ENCODE measurements at regions not wholly inside any gene's neighbourhood (a gene's known extent, or its start where the extent isn't known, plus 50 kb on each side); places are given as distances from the start of the nearest gene placed in this dataset.
A peak's percentile ranks its signal among the peaks of the same experiment; 100 is the strongest.
"Not testable (repeated sequence)": the region's sequence is repeated elsewhere in the genome, so short reads cannot be mapped to it uniquely, and the experiment has no call there.

- not testable (repeated sequence) for DNase-seq; H3K27ac ChIP-seq (ENCODE audit: insufficient read depth, low read length, poor library complexity, severe bottlenecking); H3K9me3 Mint-ChIP-seq; H3K27me3 Mint-ChIP-seq; H3K36me3 Mint-ChIP-seq; H3K27me3 ChIP-seq (ENCODE audit: control insufficient read depth, insufficient read depth, low read length); H3K4me3 Mint-ChIP-seq; H3K36me3 ChIP-seq (ENCODE audit: control insufficient read depth, insufficient read depth, low read length); H3K9me3 ChIP-seq (ENCODE audit: control insufficient read depth in 2 of 2, low read length in 2 of 2); H3K4me1 Mint-ChIP-seq; H3K27ac Mint-ChIP-seq; H3K4me1 ChIP-seq (ENCODE audit: control insufficient read depth, insufficient read depth, low read length, poor library complexity, severe bottlenecking); H3K4me3 ChIP-seq (ENCODE audit: low read depth, low read length); ATAC-seq (ENCODE audit: low read depth in 2 of 2)
These were observed 1109.2 kb upstream of the TMEM132C start for GRCh38 chr12:127157501-127158366.

GRCh38 chr12:127158385-127159061 lies 1108.4 kb upstream of the TMEM132C start:
- H3K27me3 ChIP-seq (ENCODE audit: control insufficient read depth, insufficient read depth, low read length), result no peaks in the 10 kb centered on the region
- H3K27ac ChIP-seq (ENCODE audit: insufficient read depth, low read length, poor library complexity, severe bottlenecking), result no peak overlapping the region
- H3K36me3 ChIP-seq (ENCODE audit: control insufficient read depth, insufficient read depth, low read length), result no peaks in the 10 kb centered on the region
- no peak for ATAC-seq (ENCODE audit: low read depth in 2 of 2)
- no peaks in the 10 kb centered on the region for H3K27me3 Mint-ChIP-seq
- H3K9me3 Mint-ChIP-seq, result peaks cover 0 to 3% (median 0%) of the 10 kb centered on the region in 7 donors
- peaks cover 5 to 13% (median 8%) of the 10 kb centered on the region in 4 donors for H3K4me1 Mint-ChIP-seq
- no peaks in the 10 kb centered on the region for H3K9me3 ChIP-seq (ENCODE audit: control insufficient read depth in 2 of 2, low read length in 2 of 2)
- no peak overlapping the region for H3K27ac Mint-ChIP-seq
- H3K4me3 Mint-ChIP-seq, result no peak overlapping the region
- no peaks in the 10 kb centered on the region for H3K36me3 Mint-ChIP-seq
- DNase-seq, result no peak
- no peak overlapping the region for H3K4me3 ChIP-seq (ENCODE audit: low read depth, low read length)
- H3K4me1 ChIP-seq (ENCODE audit: control insufficient read depth, insufficient read depth, low read length, poor library complexity, severe bottlenecking), result peaks cover 4% of the 10 kb centered on the region

- no peaks in the 10 kb centered on the region for H3K36me3 Mint-ChIP-seq
- H3K27ac Mint-ChIP-seq, result no peak overlapping the region
- DNase-seq, result no peak
- ATAC-seq (ENCODE audit: low read depth in 2 of 2), result no peak
- Histone ChIP-seq H3K27me3 (ENCODE audit: control insufficient read depth, insufficient read depth, low read length) (no peaks in the 10 kb centered on the region), H3K27ac (ENCODE audit: insufficient read depth, low read length, poor library complexity, severe bottlenecking) (no peak overlapping the region), H3K36me3 (ENCODE audit: control insufficient read depth, insufficient read depth, low read length) (no peaks in the 10 kb centered on the region), H3K4me1 (ENCODE audit: control insufficient read depth, insufficient read depth, low read length, poor library complexity, severe bottlenecking) (peaks cover 4% of the 10 kb centered on the region), H3K9me3 (ENCODE audit: control insufficient read depth in 2 of 2, low read length in 2 of 2) (no peaks in the 10 kb centered on the region), H3K4me3 (ENCODE audit: low read depth, low read length) (no peak overlapping the region)
- H3K9me3 Mint-ChIP-seq, result peaks cover 0 to 3% (median 0%) of the 10 kb centered on the region in 7 donors
- peaks cover 6 to 26% (median 11%) of the 10 kb centered on the region in 4 donors for H3K4me1 Mint-ChIP-seq
- peaks cover 1% of the 10 kb centered on the region for H3K27me3 Mint-ChIP-seq
- peak overlapping the region in 1 of 4 donors; percentile 17 for H3K4me3 Mint-ChIP-seq
These were observed 1105.5 kb upstream of the TMEM132C start for GRCh38 chr12:127161466-127161865.

- DNase-seq (peak in 1 of 3 donors; percentile 2), ATAC-seq (ENCODE audit: low read depth in 2 of 2) (no peak)
- Mint-ChIP-seq H3K36me3 (no peaks in the 10 kb centered on the region), H3K27me3 (peaks cover 7% of the 10 kb centered on the region), H3K9me3 (peaks cover 0 to 3% (median 0%) of the 10 kb centered on the region in 7 donors), H3K4me1 (peaks cover 6 to 28% (median 11%) of the 10 kb centered on the region in 4 donors), H3K27ac (no peak overlapping the region), H3K4me3 (no peak overlapping the region)
- no peaks in the 10 kb centered on the region for H3K36me3 ChIP-seq (ENCODE audit: control insufficient read depth, insufficient read depth, low read length)
- no peaks in the 10 kb centered on the region for H3K9me3 ChIP-seq (ENCODE audit: control insufficient read depth in 2 of 2, low read length in 2 of 2)
- H3K27ac ChIP-seq (ENCODE audit: insufficient read depth, low read length, poor library complexity, severe bottlenecking), result no peak overlapping the region
- H3K27me3 ChIP-seq (ENCODE audit: control insufficient read depth, insufficient read depth, low read length), result no peaks in the 10 kb centered on the region
- H3K4me1 ChIP-seq (ENCODE audit: control insufficient read depth, insufficient read depth, low read length, poor library complexity, severe bottlenecking), result peaks cover 4% of the 10 kb centered on the region
- H3K4me3 ChIP-seq (ENCODE audit: low read depth, low read length), result no peak overlapping the region
These were observed 1104.7 kb upstream of the TMEM132C start for GRCh38 chr12:127162307-127162706.

- H3K36me3 ChIP-seq (ENCODE audit: control insufficient read depth, insufficient read depth, low read length), result no peaks in the 10 kb centered on the region
- H3K27me3 Mint-ChIP-seq, result peaks cover 11% of the 10 kb centered on the region
- H3K27ac ChIP-seq (ENCODE audit: insufficient read depth, low read length, poor library complexity, severe bottlenecking), result no peak overlapping the region
- no peaks in the 10 kb centered on the region for H3K36me3 Mint-ChIP-seq
- H3K4me1 Mint-ChIP-seq, result peaks cover 6 to 28% (median 11%) of the 10 kb centered on the region in 4 donors
- H3K27ac Mint-ChIP-seq, result peak overlapping the region; percentile 62 to 86 (median 66)
- H3K4me1 ChIP-seq (ENCODE audit: control insufficient read depth, insufficient read depth, low read length, poor library complexity, severe bottlenecking), result peaks cover 4% of the 10 kb centered on the region
- H3K4me3 ChIP-seq (ENCODE audit: low read depth, low read length), result no peak overlapping the region
- no peaks in the 10 kb centered on the region for H3K9me3 ChIP-seq (ENCODE audit: control insufficient read depth in 2 of 2, low read length in 2 of 2)
- DNase-seq (peak in 2 of 3 donors; percentile 13 to 52), ATAC-seq (ENCODE audit: low read depth in 2 of 2) (peak; percentile 78 to 85)
- peaks cover 0 to 3% (median 0%) of the 10 kb centered on the region in 7 donors for H3K9me3 Mint-ChIP-seq
- no peaks in the 10 kb centered on the region for H3K27me3 ChIP-seq (ENCODE audit: control insufficient read depth, insufficient read depth, low read length)
- peak overlapping the region in 2 of 4 donors; percentile 15 to 44 for H3K4me3 Mint-ChIP-seq
These were observed 1104.1 kb upstream of the TMEM132C start for GRCh38 chr12:127162902-127163301.

- peak in 2 of 3 donors; percentile 65 to 76 for DNase-seq
- Mint-ChIP-seq H3K36me3 (no peaks in the 10 kb centered on the region), H3K4me1 (peaks cover 6 to 28% (median 11%) of the 10 kb centered on the region in 4 donors), H3K27ac (peak overlapping the region in 2 of 3 donors; percentile 69 to 91), H3K9me3 (peaks cover 0 to 2% (median 0%) of the 10 kb centered on the region in 7 donors), H3K4me3 (peak overlapping the region; percentile 83 to 87 (median 85)), H3K27me3 (peaks cover 11% of the 10 kb centered on the region)
- Histone ChIP-seq H3K4me1 (ENCODE audit: control insufficient read depth, insufficient read depth, low read length, poor library complexity, severe bottlenecking) (peaks cover 4% of the 10 kb centered on the region), H3K27me3 (ENCODE audit: control insufficient read depth, insufficient read depth, low read length) (no peaks in the 10 kb centered on the region), H3K27ac (ENCODE audit: insufficient read depth, low read length, poor library complexity, severe bottlenecking) (peak overlapping the region; percentile 70), H3K4me3 (ENCODE audit: low read depth, low read length) (peak overlapping the region; percentile 40), H3K9me3 (ENCODE audit: control insufficient read depth in 2 of 2, low read length in 2 of 2) (no peaks in the 10 kb centered on the region), H3K36me3 (ENCODE audit: control insufficient read depth, insufficient read depth, low read length) (no peaks in the 10 kb centered on the region)
- peak; percentile 68 to 73 for ATAC-seq (ENCODE audit: low read depth in 2 of 2)
These were observed 1101.2 kb upstream of the TMEM132C start for GRCh38 chr12:127165567-127166392.
